ENCODE measurements at regions not wholly inside any gene's neighbourhood (a gene's known extent, or its start where the extent isn't known, plus 50 kb on each side); places are given as distances from the start of the nearest gene placed in this dataset.

GRCh38 chr13:84479656-84480055 is 597.4 kb upstream of the SLITRK1 start:
- Mint-ChIP-seq H3K4me1 (no peaks in the 10 kb centered on the region), H3K9me3 (peaks cover 10% of the 10 kb centered on the region), H3K27ac (no peak overlapping the region), H3K27me3 (ENCODE audit: insufficient read depth, low read depth) (no peaks in the 10 kb centered on the region), H3K36me3 (no peaks in the 10 kb centered on the region), H3K4me3 (no peak overlapping the region)
- Histone ChIP-seq H2AFZ (replicated peaks) (no peak overlapping the region), H3K27me3 (no peaks in the 10 kb centered on the region), H4K20me1 (ENCODE audit: low read depth) (no peaks in the 10 kb centered on the region), H3K27ac (no peak overlapping the region), H3K9me3 (ENCODE audit: low read depth) (no peaks in the 10 kb centered on the region), H3K4me2 (no peak overlapping the region), H3K79me2 (ENCODE audit: low read depth) (no peaks in the 10 kb centered on the region), H3F3A (ENCODE audit: low read depth) (no peaks in the 10 kb centered on the region), H3K4me1 (no peaks in the 10 kb centered on the region), H3K9ac (no peak overlapping the region), H3K4me3 (no peak overlapping the region), H3K36me3 (no peaks in the 10 kb centered on the region)
- DNase-seq (ENCODE audit: low spot score): no peak
- TF ChIP-seq, protein P1, sequence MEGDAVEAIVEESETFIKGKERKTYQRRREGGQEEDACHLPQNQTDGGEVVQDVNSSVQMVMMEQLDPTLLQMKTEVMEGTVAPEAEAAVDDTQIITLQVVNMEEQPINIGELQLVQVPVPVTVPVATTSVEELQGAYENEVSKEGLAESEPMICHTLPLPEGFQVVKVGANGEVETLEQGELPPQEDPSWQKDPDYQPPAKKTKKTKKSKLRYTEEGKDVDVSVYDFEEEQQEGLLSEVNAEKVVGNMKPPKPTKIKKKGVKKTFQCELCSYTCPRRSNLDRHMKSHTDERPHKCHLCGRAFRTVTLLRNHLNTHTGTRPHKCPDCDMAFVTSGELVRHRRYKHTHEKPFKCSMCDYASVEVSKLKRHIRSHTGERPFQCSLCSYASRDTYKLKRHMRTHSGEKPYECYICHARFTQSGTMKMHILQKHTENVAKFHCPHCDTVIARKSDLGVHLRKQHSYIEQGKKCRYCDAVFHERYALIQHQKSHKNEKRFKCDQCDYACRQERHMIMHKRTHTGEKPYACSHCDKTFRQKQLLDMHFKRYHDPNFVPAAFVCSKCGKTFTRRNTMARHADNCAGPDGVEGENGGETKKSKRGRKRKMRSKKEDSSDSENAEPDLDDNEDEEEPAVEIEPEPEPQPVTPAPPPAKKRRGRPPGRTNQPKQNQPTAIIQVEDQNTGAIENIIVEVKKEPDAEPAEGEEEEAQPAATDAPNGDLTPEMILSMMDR (IDR thresholded peaks at IDR 0.05): no peak
- no peak for TF ChIP-seq EZH2phosphoT487 (IDR thresholded peaks at IDR 0.05)
- TF ChIP-seq EZH2 (IDR thresholded peaks at IDR 0.05): no peak

DNA sequence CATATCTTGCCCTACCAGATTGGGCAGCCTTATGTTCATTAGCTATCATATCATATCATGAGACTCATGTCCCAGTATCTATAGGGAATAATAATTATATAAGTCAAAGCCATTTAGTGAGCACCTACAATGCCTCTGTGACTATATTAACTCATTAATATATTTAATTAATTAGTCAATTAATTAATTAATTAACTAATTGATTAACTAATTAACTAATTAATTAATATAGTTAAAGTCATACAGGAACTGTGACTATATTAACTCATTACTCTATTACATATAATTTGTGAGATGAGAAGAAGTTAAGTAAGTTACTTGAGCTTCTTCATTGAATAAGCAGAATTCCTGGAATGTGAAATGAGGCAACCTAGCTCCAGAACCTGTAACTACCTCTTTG is 588.3 kb upstream of the SLITRK1 start:
- DNase-seq (ENCODE audit: low spot score): no peak
- Histone ChIP-seq H3K4me1 (no peaks in the 10 kb centered on the region), H3K27ac (no peak overlapping the region), H3K9ac (no peak overlapping the region), H3K4me3 (no peak overlapping the region), H3K27me3 (no peaks in the 10 kb centered on the region), H4K20me1 (ENCODE audit: low read depth) (no peaks in the 10 kb centered on the region), H3K79me2 (ENCODE audit: low read depth) (no peaks in the 10 kb centered on the region), H3F3A (ENCODE audit: low read depth) (no peaks in the 10 kb centered on the region), H3K4me2 (no peak overlapping the region), H3K36me3 (no peaks in the 10 kb centered on the region), H2AFZ (replicated peaks) (no peak overlapping the region), H3K9me3 (ENCODE audit: low read depth) (no peaks in the 10 kb centered on the region)
- TF ChIP-seq EZH2phosphoT487 (IDR thresholded peaks at IDR 0.05): no peak
- TF ChIP-seq EZH2 (IDR thresholded peaks at IDR 0.05): no peak
- TF ChIP-seq, protein P1 (IDR thresholded peaks at IDR 0.05): no peak
- no peaks in the 10 kb centered on the region for H3K36me3 Mint-ChIP-seq
- no peaks in the 10 kb centered on the region for H3K27me3 Mint-ChIP-seq (ENCODE audit: insufficient read depth, low read depth)
- peaks cover 7% of the 10 kb centered on the region for H3K9me3 Mint-ChIP-seq
- H3K4me1 Mint-ChIP-seq: no peaks in the 10 kb centered on the region
- no peak overlapping the region for H3K27ac Mint-ChIP-seq
- H3K4me3 Mint-ChIP-seq: no peak overlapping the region

- no peaks in the 10 kb centered on the region for H3K4me1 Mint-ChIP-seq
- H3K36me3 Mint-ChIP-seq: no peaks in the 10 kb centered on the region
These were observed 584.2 kb upstream of the SLITRK1 start for GRCh38 chr13:84466461-84466860.

More at GRCh38 chr13:84466461-84466860, 584.2 kb upstream of the SLITRK1 start:
- no peaks in the 10 kb centered on the region for H3F3A ChIP-seq (ENCODE audit: low read depth)
- no peak for TF ChIP-seq EZH2phosphoT487 (IDR thresholded peaks at IDR 0.05)
- TF ChIP-seq EZH2 (IDR thresholded peaks at IDR 0.05): no peak
- TF ChIP-seq, protein P1 (IDR thresholded peaks at IDR 0.05): no peak
- no peak for DNase-seq (ENCODE audit: low spot score)
- no peak overlapping the region for H2AFZ ChIP-seq (replicated peaks)
- H3K27me3 Mint-ChIP-seq (ENCODE audit: insufficient read depth, low read depth): no peaks in the 10 kb centered on the region
- H3K27ac Mint-ChIP-seq: no peak overlapping the region
- H4K20me1 ChIP-seq (ENCODE audit: low read depth): no peaks in the 10 kb centered on the region
- no peak overlapping the region for H3K9ac ChIP-seq
- H3K4me2 ChIP-seq: no peak overlapping the region
- H3K27me3 ChIP-seq: no peaks in the 10 kb centered on the region
- no peak overlapping the region for H3K4me3 ChIP-seq
- H3K4me3 Mint-ChIP-seq: no peak overlapping the region
- no peaks in the 10 kb centered on the region for H3K36me3 ChIP-seq
- no peaks in the 10 kb centered on the region for H3K4me1 ChIP-seq
- no peaks in the 10 kb centered on the region for H3K9me3 ChIP-seq (ENCODE audit: low read depth)
- no peaks in the 10 kb centered on the region for H3K79me2 ChIP-seq (ENCODE audit: low read depth)
- no peak overlapping the region for H3K27ac ChIP-seq
- H3K9me3 Mint-ChIP-seq: no peaks in the 10 kb centered on the region
